Endothelial cell (in vitro differentiated cells): ENCODE measurements at regions not wholly inside any gene's neighbourhood (a gene's known extent, or its start where the extent isn't known, plus 50 kb on each side); places are given as distances from the start of the nearest gene placed in this dataset.
"Not testable (repeated sequence)": the region's sequence is repeated elsewhere in the genome, so short reads cannot be mapped to it uniquely, and the experiment has no call there.

ENCODE experiments used
- DNase-seq: peaks from one replicate; pipeline ENCODE4 v3.0.0; 2021; ENCODE audit warnings: low spot score
- H3K27ac Mint-ChIP-seq: one replicate; pipeline ENCODE4 v1.8.0; 2021; ENCODE audit warnings: mixed read lengths, inconsistent platforms; ENCODE audit not compliant: unreplicated experiment
- H3K27me3 Mint-ChIP-seq: one replicate; pipeline ENCODE4 v1.8.0; 2021; ENCODE audit warnings: mild to moderate bottlenecking, moderate library complexity, mixed read lengths, inconsistent platforms; ENCODE audit not compliant: unreplicated experiment
- H3K36me3 Mint-ChIP-seq: one replicate; pipeline ENCODE4 v1.8.0; 2021; ENCODE audit warnings: mild to moderate bottlenecking, low read depth, mixed read lengths, inconsistent platforms; ENCODE audit not compliant: unreplicated experiment
- H3K4me1 Mint-ChIP-seq: one replicate; pipeline ENCODE4 v1.8.0; 2021; ENCODE audit warnings: mild to moderate bottlenecking, mixed read lengths, inconsistent platforms; ENCODE audit not compliant: unreplicated experiment
- H3K4me3 Mint-ChIP-seq: one replicate; pipeline ENCODE4 v1.8.0; 2021; ENCODE audit warnings: mild to moderate bottlenecking, mixed read lengths, inconsistent platforms; ENCODE audit not compliant: unreplicated experiment
- H3K9me3 Mint-ChIP-seq: one replicate; pipeline ENCODE4 v1.8.0; 2021; ENCODE audit warnings: mixed read lengths, inconsistent platforms; ENCODE audit not compliant: unreplicated experiment
- TF ChIP-seq, protein P1 (sequence below): fragments of 200-600 bp; sonication (generic); IDR thresholded peaks from one replicate; pipeline ENCODE4 v1.5.0; 2021; ENCODE audit warnings: antibody characterized with exemption; ENCODE audit not compliant: unreplicated experiment

DNA sequence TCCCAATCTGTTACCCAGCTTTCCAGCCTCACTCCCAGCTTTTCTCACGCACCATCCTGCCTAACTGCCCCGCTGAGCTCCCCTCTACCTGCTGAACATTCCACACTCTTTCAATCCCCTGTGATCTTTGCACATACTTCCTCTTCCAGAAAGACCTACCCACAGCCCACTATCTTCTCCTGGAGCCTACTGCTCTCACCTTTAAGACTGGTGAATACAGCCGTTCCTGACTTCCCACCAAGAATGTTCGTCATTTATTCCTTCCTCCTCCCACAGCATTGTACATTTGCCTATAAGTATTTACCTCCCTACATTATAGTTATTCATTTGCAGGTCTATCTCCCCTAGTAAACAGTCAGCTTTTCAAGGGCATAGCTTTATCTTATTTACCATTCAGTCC, 61.9 kb upstream of the MBOAT1 start:
- Mint-ChIP-seq H3K27ac (no peak overlapping the region), H3K36me3 (no peaks in the 10 kb centered on the region), H3K9me3 (no peaks in the 10 kb centered on the region), H3K27me3 (peaks cover 2% of the 10 kb centered on the region), H3K4me3 (no peak overlapping the region), H3K4me1 (peaks cover 17% of the 10 kb centered on the region)
- TF ChIP-seq, protein P1, sequence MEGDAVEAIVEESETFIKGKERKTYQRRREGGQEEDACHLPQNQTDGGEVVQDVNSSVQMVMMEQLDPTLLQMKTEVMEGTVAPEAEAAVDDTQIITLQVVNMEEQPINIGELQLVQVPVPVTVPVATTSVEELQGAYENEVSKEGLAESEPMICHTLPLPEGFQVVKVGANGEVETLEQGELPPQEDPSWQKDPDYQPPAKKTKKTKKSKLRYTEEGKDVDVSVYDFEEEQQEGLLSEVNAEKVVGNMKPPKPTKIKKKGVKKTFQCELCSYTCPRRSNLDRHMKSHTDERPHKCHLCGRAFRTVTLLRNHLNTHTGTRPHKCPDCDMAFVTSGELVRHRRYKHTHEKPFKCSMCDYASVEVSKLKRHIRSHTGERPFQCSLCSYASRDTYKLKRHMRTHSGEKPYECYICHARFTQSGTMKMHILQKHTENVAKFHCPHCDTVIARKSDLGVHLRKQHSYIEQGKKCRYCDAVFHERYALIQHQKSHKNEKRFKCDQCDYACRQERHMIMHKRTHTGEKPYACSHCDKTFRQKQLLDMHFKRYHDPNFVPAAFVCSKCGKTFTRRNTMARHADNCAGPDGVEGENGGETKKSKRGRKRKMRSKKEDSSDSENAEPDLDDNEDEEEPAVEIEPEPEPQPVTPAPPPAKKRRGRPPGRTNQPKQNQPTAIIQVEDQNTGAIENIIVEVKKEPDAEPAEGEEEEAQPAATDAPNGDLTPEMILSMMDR: no peak
- no peak for DNase-seq

DNA sequence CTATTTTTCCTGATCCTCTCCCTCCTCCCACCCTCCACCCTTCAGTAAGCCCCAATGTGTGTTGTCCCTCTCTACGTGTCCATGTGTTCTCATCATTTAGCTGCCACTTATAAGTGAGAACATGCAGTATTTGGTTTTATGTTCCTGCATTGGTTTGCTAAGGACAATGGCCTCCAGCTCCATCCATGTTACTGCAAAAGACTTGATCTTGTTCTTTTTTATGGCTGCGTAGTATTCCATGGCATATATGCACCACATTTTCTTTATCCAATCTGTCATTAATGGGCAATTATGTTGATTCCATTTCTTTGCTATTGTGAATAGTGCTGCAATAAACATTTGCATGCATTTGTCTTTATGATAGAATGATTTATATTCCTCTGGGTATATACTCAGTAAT, 63.6 kb upstream of the MBOAT1 start:
- peaks cover 29% of the 10 kb centered on the region for H3K4me1 Mint-ChIP-seq
- H3K27me3 Mint-ChIP-seq, H3K9me3 Mint-ChIP-seq, DNase-seq, H3K36me3 Mint-ChIP-seq, H3K27ac Mint-ChIP-seq, H3K4me3 Mint-ChIP-seq: not testable (repeated sequence)

DNA sequence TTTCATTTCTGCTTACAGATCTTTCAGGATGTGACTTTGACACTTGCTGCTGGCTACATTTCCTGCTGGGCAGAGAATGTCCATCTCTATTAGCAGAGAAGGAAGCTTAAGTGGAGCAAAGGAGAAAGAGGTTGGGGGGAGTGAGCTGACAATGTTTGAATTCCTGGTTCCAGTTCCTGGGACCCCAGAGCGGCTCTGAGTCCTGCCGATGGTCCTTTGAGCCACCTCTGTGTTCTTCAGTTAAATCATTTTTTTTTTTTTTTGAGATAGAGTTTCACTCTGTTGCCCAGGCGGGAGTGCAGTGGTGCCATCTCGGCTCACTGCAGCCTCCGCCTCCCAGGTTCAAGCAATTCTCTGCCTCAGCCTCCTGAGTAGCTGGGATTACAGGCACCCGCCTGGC, 65.5 kb upstream of the MBOAT1 start:
- H3K27me3 Mint-ChIP-seq, H3K4me3 Mint-ChIP-seq, H3K36me3 Mint-ChIP-seq, H3K9me3 Mint-ChIP-seq, DNase-seq, H3K27ac Mint-ChIP-seq: not testable (repeated sequence)
- peaks cover 27% of the 10 kb centered on the region for H3K4me1 Mint-ChIP-seq

DNA sequence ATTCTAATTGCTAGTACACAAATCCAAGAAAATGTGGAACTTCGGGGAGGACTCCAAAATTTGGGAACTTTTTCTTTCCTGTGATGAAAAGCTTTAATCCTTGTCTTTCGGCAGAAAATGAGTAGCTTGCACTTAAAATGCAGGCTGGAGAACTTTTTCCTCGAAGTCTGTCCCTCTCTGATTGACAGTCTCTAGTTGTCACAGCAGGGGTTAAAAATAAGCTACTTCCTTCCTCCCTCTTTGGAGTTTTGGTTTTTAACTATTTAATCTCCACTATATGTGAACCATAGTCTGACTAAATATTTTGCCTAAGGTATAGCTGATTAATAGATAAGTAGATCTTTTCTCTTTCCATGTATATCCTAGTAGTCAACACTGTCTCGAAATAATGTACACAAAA, 66.8 kb upstream of the MBOAT1 start:
- no peak for DNase-seq
- H3K4me1 Mint-ChIP-seq: peaks cover 27% of the 10 kb centered on the region
- H3K9me3 Mint-ChIP-seq: no peaks in the 10 kb centered on the region
- H3K27me3 Mint-ChIP-seq: peaks cover 2% of the 10 kb centered on the region
- TF ChIP-seq, protein P1: no peak
- H3K27ac Mint-ChIP-seq: no peak overlapping the region
- H3K36me3 Mint-ChIP-seq: no peaks in the 10 kb centered on the region
- H3K4me3 Mint-ChIP-seq: no peak overlapping the region

DNA sequence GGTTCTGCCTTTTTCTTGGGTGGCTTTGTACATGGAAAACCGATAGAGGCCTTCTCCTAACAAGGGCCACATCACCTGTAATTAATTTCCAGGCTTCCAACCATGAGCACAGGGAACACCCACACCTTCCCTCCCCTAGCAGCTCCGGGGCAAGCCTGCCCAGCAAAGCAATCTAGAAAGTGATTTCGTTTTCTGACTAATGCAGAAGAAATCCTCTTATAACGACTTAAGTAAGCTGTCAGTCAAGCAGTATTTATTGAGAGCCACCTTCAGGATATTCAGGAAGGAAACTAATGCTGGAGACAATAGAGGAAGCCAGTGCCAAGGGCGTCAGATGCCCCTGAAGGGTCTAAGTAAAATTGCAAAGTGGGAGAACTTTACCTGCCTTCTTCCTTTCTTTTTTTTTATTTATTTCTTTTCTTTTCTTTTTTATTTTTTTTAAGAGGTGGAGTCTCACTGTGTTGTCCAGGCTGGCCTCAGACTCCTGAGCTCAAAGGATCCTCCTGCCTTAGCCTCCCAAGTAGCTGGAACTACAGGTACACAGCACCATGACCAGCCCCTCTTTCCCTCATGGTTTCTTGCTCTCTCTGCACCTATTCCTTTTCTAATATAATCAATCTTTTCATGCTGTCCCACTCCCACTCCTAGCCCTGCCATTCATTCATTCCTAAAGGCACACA, 67.5 kb upstream of the MBOAT1 start:
- Mint-ChIP-seq H3K27me3 (peaks cover 2% of the 10 kb centered on the region), H3K4me1 (peaks cover 27% of the 10 kb centered on the region), H3K9me3 (no peaks in the 10 kb centered on the region), H3K36me3 (no peaks in the 10 kb centered on the region), H3K4me3 (no peak overlapping the region), H3K27ac (no peak overlapping the region)
- TF ChIP-seq, protein P1: no peak
- no peak for DNase-seq

DNA sequence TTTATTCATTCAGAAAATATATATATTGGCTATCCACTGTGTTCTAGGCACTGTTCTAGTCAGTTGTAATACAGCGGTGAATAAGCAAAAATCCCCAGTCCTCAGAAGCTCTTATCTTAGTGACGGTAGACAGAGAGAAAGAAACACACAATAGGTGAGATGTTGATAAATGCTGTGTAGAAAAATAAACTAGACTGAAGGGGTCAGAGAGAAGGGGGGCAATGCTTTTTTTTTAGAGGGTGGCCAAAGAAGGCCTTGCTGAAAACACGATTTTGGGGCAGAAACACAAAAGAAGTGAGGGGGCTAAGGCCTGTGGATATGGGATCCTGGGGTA, 68.0 kb upstream of the MBOAT1 start:
- Mint-ChIP-seq H3K9me3 (no peaks in the 10 kb centered on the region), H3K4me3 (no peak overlapping the region), H3K27me3 (peaks cover 2% of the 10 kb centered on the region), H3K4me1 (peaks cover 27% of the 10 kb centered on the region), H3K27ac (no peak overlapping the region), H3K36me3 (no peaks in the 10 kb centered on the region)
- DNase-seq: no peak
- TF ChIP-seq, protein P1: no peak
